AG09309 (cell line): ENCODE measurements at regions not wholly inside any gene's neighbourhood (a gene's known extent, or its start where the extent isn't known, plus 50 kb on each side); places are given as distances from the start of the nearest gene placed in this dataset.

Experiments
- DNase-seq: peaks from one replicate; pipeline ENCODE4 v3.0.0-alpha.2; 2010; ENCODE audit warnings: low read depth
- H3K4me3 ChIP-seq: 2 replicates; pipeline ENCODE4 v1.5.1; 2011; ENCODE audit warnings: mild to moderate bottlenecking, low read depth, low read length, moderate library complexity; ENCODE audit not compliant: control insufficient read depth
- TF ChIP-seq, protein P1 (sequence below): IDR thresholded peaks from 2 replicates; pipeline ENCODE4 v1.5.1; 2011; ENCODE audit warnings: mild to moderate bottlenecking, low read depth, low read length, inconsistent platforms; ENCODE audit not compliant: insufficient read depth, control insufficient read depth; ENCODE audit errors: missing control alignments

DNA sequence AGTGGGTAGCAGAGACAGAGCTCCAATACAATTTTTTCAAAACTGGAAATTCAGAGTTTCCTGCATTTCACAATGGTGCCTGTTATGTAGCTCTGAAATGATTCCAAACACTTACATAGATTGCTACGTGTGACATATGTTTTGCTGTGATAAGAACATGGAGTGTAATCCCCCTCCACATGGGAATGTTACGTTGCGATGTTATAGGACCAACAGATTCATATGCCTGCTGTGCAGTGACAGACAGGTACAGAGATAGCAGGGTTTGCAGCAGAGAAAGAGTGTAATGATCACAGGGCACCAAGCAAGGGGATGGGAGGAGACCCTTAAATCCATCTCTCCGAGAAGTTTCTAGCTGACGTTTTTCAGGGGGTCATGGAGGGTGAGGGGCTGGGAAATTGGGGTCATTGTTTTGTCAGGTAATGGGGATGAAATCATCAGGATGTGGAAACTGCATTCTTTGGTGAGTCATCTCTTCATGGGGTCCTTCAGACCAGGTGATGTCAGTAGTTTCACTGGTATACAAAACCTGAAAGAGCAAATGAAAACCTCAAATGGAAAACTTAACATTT is 76.6 kb upstream of the OSBPL8 start:
- TF ChIP-seq, protein P1, sequence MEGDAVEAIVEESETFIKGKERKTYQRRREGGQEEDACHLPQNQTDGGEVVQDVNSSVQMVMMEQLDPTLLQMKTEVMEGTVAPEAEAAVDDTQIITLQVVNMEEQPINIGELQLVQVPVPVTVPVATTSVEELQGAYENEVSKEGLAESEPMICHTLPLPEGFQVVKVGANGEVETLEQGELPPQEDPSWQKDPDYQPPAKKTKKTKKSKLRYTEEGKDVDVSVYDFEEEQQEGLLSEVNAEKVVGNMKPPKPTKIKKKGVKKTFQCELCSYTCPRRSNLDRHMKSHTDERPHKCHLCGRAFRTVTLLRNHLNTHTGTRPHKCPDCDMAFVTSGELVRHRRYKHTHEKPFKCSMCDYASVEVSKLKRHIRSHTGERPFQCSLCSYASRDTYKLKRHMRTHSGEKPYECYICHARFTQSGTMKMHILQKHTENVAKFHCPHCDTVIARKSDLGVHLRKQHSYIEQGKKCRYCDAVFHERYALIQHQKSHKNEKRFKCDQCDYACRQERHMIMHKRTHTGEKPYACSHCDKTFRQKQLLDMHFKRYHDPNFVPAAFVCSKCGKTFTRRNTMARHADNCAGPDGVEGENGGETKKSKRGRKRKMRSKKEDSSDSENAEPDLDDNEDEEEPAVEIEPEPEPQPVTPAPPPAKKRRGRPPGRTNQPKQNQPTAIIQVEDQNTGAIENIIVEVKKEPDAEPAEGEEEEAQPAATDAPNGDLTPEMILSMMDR, result no peak
- no peak for DNase-seq

GRCh38 chr12:76637807-76638206 is 78.2 kb upstream of the OSBPL8 start:
- no peak for DNase-seq
- H3K4me3 ChIP-seq, result no peak overlapping the region
- TF ChIP-seq, protein P1, result no peak

More for the DNA sequence above, 76.6 kb upstream of the OSBPL8 start:
- no peak overlapping the region for H3K4me3 ChIP-seq

DNA sequence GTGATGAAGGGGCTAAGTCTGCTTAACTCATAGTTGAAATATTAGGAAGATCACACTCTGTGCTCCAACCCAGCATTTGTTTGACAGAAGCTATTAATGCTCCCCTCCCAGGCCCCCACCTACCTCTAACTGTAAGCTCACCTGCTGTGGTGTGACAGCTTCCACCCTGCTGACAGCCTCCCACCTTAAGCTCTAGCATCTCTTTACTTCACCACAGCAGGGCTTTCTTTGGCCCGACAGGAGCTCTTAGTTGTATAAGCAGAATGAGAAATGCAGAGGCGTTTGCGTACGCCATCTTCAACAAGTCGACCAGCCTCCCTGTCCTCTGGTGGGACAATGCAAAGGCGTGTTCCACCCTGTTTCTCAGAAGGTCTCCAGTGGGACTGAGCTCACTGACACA is 80.1 kb upstream of the OSBPL8 start:
- no peak for DNase-seq
- TF ChIP-seq, protein P1, result no peak
- no peak overlapping the region for H3K4me3 ChIP-seq

- H3K4me3 ChIP-seq, result no peak overlapping the region
- no peak for DNase-seq
- TF ChIP-seq, protein P1, result no peak
Observed at GRCh38 chr12:76641073-76641472, 81.5 kb upstream of the OSBPL8 start.

DNA sequence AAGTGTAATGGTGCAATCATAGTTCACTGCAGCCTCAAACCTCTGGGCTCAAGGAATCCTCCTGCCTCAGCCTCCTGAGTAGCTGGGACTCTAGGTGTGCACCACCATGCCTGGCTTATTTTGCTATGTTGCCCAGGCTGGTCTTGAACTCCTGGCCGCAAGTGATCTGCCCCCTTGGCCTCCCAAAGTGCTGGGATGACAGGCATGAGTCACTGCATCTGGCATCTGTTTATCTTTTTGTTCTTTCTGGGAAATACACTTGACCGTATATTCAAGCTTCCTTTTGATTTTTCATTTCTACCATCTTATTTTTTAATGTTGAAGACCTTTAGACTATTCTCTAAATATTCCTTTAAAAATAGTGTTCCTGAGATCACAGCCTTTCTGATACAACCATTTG is 82.4 kb upstream of the OSBPL8 start:
- DNase-seq, result no peak
- no peak overlapping the region for H3K4me3 ChIP-seq
- TF ChIP-seq, protein P1, result no peak

- no peak for DNase-seq
- TF ChIP-seq, protein P1, result no peak
- H3K4me3 ChIP-seq, result no peak overlapping the region
Observed at GRCh38 chr12:76643438-76643837, 83.9 kb upstream of the OSBPL8 start.

DNA sequence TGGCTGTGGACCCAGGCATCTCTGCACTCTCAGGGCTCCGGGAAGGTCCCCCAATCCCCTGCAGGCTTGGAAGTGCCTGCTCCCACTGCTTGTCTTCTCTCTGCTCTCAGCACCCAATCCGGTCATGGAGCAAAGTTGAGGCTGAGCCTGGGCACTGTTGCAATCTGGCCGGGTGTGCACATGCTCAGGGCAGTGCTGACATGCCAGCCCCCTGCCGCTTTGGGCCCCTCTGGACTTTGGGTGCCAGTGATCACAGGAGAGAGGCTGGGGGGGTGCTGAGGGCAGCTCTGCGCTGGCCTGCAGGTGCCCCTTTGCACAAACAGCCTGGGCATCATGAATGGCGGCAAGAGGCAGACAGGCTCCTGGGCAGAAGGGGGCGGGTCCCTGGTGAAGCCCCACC is 85.4 kb upstream of the OSBPL8 start:
- DNase-seq, result no peak
- no peak overlapping the region for H3K4me3 ChIP-seq
- TF ChIP-seq, protein P1, result no peak
